ENCODE measurements at regions not wholly inside any gene's neighbourhood (a gene's known extent, or its start where the extent isn't known, plus 50 kb on each side); places are given as distances from the start of the nearest gene placed in this dataset.

- no peak overlapping the region for H3K4me3 ChIP-seq
- WGBS, 2 donors: 50 to 52% methylated on average over 3 of the region's 3 CpGs
- intact Hi-C loops (cut with DNase I): no loop called here
These were observed 170.6 kb downstream of the POSTN start for GRCh38 chr13:37427843-37428494.

GRCh38 chr13:37418490-37418889 is 180.1 kb downstream of the POSTN start:
- no peak overlapping the region for H3K4me3 ChIP-seq
- WGBS, 2 donors: 41 to 42% methylated on average over 2 of the region's 2 CpGs
- H3K4me1 ChIP-seq: no peaks in the 10 kb centered on the region
- intact Hi-C loops (cut with DNase I): no loop called here
- H3K27ac ChIP-seq: no peak overlapping the region
- no peaks in the 10 kb centered on the region for H3K36me3 ChIP-seq
- no peak for DNase-seq
- TF ChIP-seq POLR2A (IDR thresholded peaks at IDR 0.05): no peak
- TF ChIP-seq CTCF (IDR thresholded peaks at IDR 0.05): no peak
- no peaks in the 10 kb centered on the region for H3K27me3 ChIP-seq
- H3K9me3 ChIP-seq: no peaks in the 10 kb centered on the region

More at GRCh38 chr13:37427843-37428494, 170.6 kb downstream of the POSTN start:
- Histone ChIP-seq H3K36me3 (no peaks in the 10 kb centered on the region), H3K4me1 (no peaks in the 10 kb centered on the region), H3K27ac (no peak overlapping the region), H3K9me3 (no peaks in the 10 kb centered on the region), H3K27me3 (no peaks in the 10 kb centered on the region)
- no peak for DNase-seq
- no peak for TF ChIP-seq CTCF (IDR thresholded peaks at IDR 0.05)
- no peak for TF ChIP-seq POLR2A (IDR thresholded peaks at IDR 0.05)

- DNase-seq: no peak
- no peak overlapping the region for H3K27ac ChIP-seq
- TF ChIP-seq POLR2A (IDR thresholded peaks at IDR 0.05): no peak
- H3K9me3 ChIP-seq: no peaks in the 10 kb centered on the region
- H3K4me1 ChIP-seq: no peaks in the 10 kb centered on the region
- no peak overlapping the region for H3K4me3 ChIP-seq
- H3K27me3 ChIP-seq: no peaks in the 10 kb centered on the region
- 37 to 50% methylated on average over 3 of the region's 3 CpGs for WGBS, 2 donors
- intact Hi-C loops (cut with DNase I): no loop called here
- H3K36me3 ChIP-seq: no peaks in the 10 kb centered on the region
These were observed 181.5 kb downstream of the POSTN start for GRCh38 chr13:37417060-37417441.

- no peak overlapping the region for H3K27ac ChIP-seq
- DNase-seq: no peak
- TF ChIP-seq POLR2A (IDR thresholded peaks at IDR 0.05) (no peak), CTCF (IDR thresholded peaks at IDR 0.05) (no peak)
- WGBS, 2 donors: 61 to 75% methylated on average over 2 of the region's 2 CpGs
- H3K4me3 ChIP-seq: no peak overlapping the region
- H3K4me1 ChIP-seq: no peaks in the 10 kb centered on the region
- H3K9me3 ChIP-seq: no peaks in the 10 kb centered on the region
- no peaks in the 10 kb centered on the region for H3K36me3 ChIP-seq
- H3K27me3 ChIP-seq: no peaks in the 10 kb centered on the region
- intact Hi-C loops (cut with DNase I): no loop called here
These were observed 182.1 kb downstream of the POSTN start for GRCh38 chr13:37416291-37417059.

GRCh38 chr13:37413161-37413560 is 185.4 kb downstream of the POSTN start:
- no peaks in the 10 kb centered on the region for H3K9me3 ChIP-seq
- TF ChIP-seq CTCF (IDR thresholded peaks at IDR 0.05): no peak
- no peak for TF ChIP-seq POLR2A (IDR thresholded peaks at IDR 0.05)
- H3K36me3 ChIP-seq: no peaks in the 10 kb centered on the region
- no peak overlapping the region for H3K27ac ChIP-seq
- intact Hi-C loops (cut with DNase I): no loop called here
- no peaks in the 10 kb centered on the region for H3K27me3 ChIP-seq
- no peak for DNase-seq
- H3K4me3 ChIP-seq: no peak overlapping the region
- peaks cover 0 to 6% (median 0%) of the 10 kb centered on the region in 3 donors for H3K4me1 ChIP-seq
- 57 to 76% methylated on average over 3 of the region's 3 CpGs for WGBS, 2 donors

Data from esophagus squamous epithelium (tissue), 5 donors.